GM18873 (cell line): ENCODE measurements at regions not wholly inside any gene's neighbourhood (a gene's known extent, or its start where the extent isn't known, plus 50 kb on each side); places are given as distances from the start of the nearest gene placed in this dataset.

Source experiments
- ATAC-seq: cut with Tn5 transposase; IDR thresholded peaks from one replicate; pipeline ENCODE4 v1.9.1; 2021; ENCODE audit warnings: mild to moderate bottlenecking, moderate library complexity, moderate number of reproducible peaks; ENCODE audit not compliant: unreplicated experiment, low FRiP score

GRCh38 chr11:19661827-19662226, 50.8 kb upstream of the NAV2 start:
- no peak for ATAC-seq

- peak; percentile 100 for ATAC-seq
These were observed 52.6 kb upstream of the NAV2 start for GRCh38 chr11:19660076-19660475.

GRCh38 chr11:19659529-19659928, 53.1 kb upstream of the NAV2 start:
- ATAC-seq = no peak

- ATAC-seq = no peak
These were observed 54.3 kb upstream of the NAV2 start for GRCh38 chr11:19658344-19658743.

GRCh38 chr11:19656140-19656541, 56.5 kb upstream of the NAV2 start:
- no peak for ATAC-seq

GRCh38 chr11:19652623-19653375, 59.8 kb upstream of the NAV2 start:
- no peak for ATAC-seq

GRCh38 chr11:19651653-19652052, 61.0 kb upstream of the NAV2 start:
- ATAC-seq = no peak

- no peak for ATAC-seq
These were observed 61.6 kb upstream of the NAV2 start for GRCh38 chr11:19651028-19651427.

GRCh38 chr11:19650467-19650866, 62.2 kb upstream of the NAV2 start:
- no peak for ATAC-seq

GRCh38 chr11:19649751-19650150, 62.9 kb upstream of the NAV2 start:
- ATAC-seq = no peak

GRCh38 chr11:19648321-19648720, 64.3 kb upstream of the NAV2 start:
- ATAC-seq = no peak

- no peak for ATAC-seq
These were observed 64.8 kb upstream of the NAV2 start for GRCh38 chr11:19647816-19648215.

- ATAC-seq = no peak
These were observed 65.7 kb upstream of the NAV2 start for GRCh38 chr11:19646921-19647320.

- ATAC-seq = no peak
These were observed 66.3 kb upstream of the NAV2 start for GRCh38 chr11:19646308-19646707.

- no peak for ATAC-seq
These were observed 68.3 kb upstream of the NAV2 start for GRCh38 chr11:19644316-19644715.

GRCh38 chr11:19642185-19643158, 70.2 kb upstream of the NAV2 start:
- ATAC-seq = no peak

GRCh38 chr11:19639603-19640105, 73.0 kb upstream of the NAV2 start:
- no peak for ATAC-seq

GRCh38 chr11:19635332-19635731, 77.3 kb upstream of the NAV2 start:
- no peak for ATAC-seq

- no peak for ATAC-seq
These were observed 79.4 kb upstream of the NAV2 start for GRCh38 chr11:19633276-19633675.

- ATAC-seq = no peak
These were observed 80.2 kb upstream of the NAV2 start for GRCh38 chr11:19632499-19632834.

GRCh38 chr11:19631712-19632498, 80.7 kb upstream of the NAV2 start:
- ATAC-seq = no peak
